C1 segment of cervical spinal cord (tissue), 14 donors: ENCODE measurements at regions not wholly inside any gene's neighbourhood (a gene's known extent, or its start where the extent isn't known, plus 50 kb on each side); places are given as distances from the start of the nearest gene placed in this dataset.
"Not testable (repeated sequence)": the region's sequence is repeated elsewhere in the genome, so short reads cannot be mapped to it uniquely, and the experiment has no call there.

Source experiments
- DNase-seq, 14 donors: peaks; one replicate each; lab custom pipeline; 2025; lab: John Stamatoyannopoulos, UW

- DNase-seq: not testable (repeated sequence)
Measured at GRCh38 chr5:85392309-85392708, 1007.6 kb upstream of the EDIL3 start.

DNA sequence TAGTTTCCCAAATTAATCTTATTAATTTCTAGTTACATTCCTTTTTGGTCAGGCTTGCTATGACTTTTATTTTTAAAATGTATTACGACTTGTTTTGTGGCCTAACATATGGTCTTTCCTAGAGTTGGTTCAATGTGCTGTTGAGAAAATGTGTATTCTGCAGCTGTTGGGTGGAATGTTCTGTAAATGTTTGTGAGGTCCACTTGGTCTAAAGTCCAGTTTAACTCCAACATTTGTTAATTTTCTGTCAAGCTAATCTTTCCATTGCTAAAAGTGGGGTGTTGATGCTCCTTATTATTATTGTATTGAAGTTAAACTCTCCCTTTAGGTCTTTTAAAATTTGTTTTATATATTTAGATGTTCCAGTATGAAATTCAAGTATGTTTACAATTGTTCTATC is 1010.8 kb upstream of the EDIL3 start:
- no peak for DNase-seq

DNA sequence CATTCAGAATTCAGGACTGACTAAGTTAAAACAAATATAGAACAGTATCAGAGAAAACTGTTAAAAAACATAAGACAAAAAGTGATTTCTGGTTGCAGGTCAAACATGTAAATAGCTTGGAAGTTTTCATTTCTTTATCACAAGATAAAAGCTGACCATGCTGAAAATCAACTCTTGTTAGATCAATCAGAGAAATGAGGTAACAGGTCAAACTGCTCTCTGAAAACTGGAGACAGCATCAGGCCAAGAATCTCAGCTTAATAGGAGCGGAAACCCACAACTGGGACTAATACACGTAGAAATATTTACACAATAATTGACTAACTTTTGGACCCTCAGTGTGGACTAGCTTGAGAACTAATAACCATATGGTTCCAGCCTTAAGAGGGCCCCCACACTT is 1012.8 kb upstream of the EDIL3 start:
- DNase-seq: no peak

- DNase-seq: no peak
Measured at GRCh38 chr5:85428426-85428934, 1043.8 kb upstream of the EDIL3 start.

DNA sequence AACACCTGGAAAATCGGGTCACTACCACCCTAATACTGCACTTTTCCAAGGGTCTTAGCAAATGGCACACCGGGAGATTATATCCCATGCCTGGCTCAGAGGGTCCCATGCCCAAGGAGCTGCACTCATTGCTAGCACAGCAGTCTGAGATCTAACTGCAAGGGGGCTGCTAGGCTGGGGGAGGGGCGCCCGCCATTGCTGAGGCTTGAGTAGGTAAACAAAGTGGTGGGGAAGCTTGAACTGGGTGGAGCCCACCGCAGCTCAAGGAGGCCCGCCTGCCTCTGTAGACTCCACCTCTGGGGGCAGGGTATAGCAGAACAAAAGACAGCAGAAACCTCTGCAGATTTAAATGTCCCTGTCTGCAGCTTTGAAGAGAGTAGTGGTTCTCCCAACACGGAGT is 1047.0 kb upstream of the EDIL3 start:
- not testable (repeated sequence) for DNase-seq

- no peak for DNase-seq
Measured at GRCh38 chr5:85441156-85441555, 1056.5 kb upstream of the EDIL3 start.

GRCh38 chr5:85441853-85442252 is 1057.2 kb upstream of the EDIL3 start:
- DNase-seq: no peak

GRCh38 chr5:85452322-85453025 is 1067.8 kb upstream of the EDIL3 start:
- no peak for DNase-seq

DNA sequence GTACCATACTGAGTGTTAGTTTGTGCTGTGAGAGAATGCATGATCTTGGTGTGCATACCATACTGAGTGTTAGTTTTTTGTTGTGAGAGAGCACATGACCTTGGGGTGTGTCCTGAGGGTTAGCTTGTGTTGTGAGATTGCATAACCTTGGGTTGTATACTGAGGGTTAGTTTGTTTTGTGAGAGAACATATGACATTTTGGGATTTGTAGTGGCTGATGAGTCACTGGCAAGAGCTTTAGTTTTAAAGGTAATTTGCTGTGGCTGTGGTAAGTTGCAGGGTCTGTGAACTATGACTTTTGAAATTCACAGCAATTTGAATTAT is 1068.3 kb upstream of the EDIL3 start:
- no peak for DNase-seq

DNA sequence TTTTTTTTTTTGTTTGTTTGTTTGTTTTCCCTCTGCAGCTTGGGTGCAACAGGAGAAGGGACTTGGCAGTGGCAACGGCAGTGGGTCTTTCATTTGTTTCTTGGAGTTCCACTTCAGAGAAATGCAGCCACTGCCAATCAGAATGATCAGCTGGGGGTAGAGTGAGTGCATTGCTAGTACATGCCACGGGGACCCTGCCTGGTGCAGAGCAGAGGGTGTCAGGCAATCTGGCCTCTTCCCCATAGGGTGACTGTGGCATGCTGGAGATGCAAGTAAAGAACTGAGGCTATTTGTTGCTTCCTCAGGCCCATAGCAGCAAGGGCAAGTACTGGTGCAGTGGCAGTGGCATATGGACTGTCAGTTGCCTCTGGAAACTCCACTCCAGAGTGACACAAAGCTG is 1073.6 kb upstream of the EDIL3 start:
- DNase-seq: no peak

DNA sequence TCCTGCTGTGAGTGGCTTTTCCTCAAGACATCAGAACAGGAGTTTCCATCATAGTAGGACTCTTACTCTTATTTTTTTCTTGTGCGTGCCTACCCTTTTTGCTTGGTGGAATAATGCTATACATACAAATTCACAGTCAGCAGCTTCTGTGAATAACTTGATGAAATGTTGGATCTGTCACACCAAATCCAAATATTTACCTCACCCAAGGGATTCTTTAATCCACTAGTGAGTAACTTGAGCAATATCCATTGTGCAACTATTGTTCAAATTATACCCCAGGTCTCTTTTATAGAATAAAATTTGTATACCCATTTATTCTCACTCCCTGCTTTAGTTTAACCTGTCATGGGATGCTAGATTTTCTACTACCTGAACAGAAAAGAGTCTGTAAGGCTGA is 1078.3 kb upstream of the EDIL3 start:
- no peak for DNase-seq

DNA sequence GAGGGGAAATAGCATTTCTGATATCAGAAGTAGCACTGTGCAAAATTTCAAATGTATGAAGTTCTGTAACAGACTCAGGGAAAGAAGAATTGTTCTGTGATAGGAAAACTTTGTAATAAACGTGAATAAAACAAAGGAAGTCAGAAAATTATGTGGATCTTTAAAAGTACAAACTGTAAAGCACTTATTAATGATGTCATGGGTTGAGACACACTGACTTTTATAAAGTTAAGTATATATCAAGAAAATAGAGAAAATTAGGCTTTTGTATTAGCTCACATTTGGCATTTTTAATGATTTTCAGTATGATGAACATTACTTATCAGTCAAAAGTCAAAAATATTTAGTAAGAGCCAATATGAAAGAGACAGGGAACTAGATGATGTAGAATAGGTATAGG is 1081.7 kb upstream of the EDIL3 start:
- DNase-seq: no peak

DNA sequence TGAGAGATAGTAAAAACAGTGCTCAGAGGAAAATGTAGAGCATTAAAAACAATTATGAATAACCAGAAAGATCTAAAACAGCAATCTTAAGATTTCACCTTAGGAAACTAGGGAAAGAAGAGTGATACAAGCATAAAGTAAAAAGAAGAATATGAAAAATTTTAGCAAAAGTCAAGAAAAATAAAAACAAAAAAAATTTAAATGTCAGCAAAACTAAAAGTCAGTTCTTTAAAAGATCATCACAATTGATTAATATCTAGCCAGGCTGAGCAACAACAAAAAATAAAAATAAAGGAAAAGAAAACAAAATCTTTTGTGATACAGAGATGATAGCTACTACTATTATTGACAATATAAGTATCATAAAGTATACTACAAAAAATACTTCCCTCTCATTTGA is 1088.1 kb upstream of the EDIL3 start:
- DNase-seq: no peak

GRCh38 chr5:85475151-85475550 is 1090.5 kb upstream of the EDIL3 start:
- not testable (repeated sequence) for DNase-seq

GRCh38 chr5:85476617-85477016 is 1091.9 kb upstream of the EDIL3 start:
- no peak for DNase-seq

- DNase-seq: no peak
Measured at GRCh38 chr5:85479849-85480248, 1095.2 kb upstream of the EDIL3 start.

DNA sequence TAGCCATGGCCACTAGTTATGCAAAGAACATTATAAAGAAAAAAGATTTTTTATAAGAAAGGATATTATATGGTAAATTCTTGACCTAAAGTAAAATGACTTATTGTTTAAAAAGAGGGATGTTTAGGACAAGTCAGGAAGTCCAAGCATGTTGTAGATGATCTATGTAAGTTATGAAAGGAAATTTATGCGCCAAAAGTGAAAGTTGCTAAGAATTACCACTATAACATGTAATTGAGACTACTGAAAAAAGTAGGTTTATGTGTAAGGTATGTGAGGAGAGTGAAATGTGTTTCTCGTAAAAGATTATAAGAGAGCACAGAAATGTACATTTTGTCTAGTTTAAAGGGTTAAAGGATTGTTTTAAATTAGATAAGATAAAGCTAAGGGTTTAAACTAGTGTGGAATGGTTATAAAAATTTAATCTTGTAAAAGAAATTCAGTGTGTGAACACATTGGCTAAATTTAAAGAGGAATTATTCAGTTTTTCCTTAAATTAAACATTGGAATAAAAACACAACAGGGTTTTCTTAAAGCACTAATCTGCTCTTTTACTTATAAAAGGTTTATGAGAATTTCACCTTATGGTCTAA is 1100.4 kb upstream of the EDIL3 start:
- no peak for DNase-seq

DNA sequence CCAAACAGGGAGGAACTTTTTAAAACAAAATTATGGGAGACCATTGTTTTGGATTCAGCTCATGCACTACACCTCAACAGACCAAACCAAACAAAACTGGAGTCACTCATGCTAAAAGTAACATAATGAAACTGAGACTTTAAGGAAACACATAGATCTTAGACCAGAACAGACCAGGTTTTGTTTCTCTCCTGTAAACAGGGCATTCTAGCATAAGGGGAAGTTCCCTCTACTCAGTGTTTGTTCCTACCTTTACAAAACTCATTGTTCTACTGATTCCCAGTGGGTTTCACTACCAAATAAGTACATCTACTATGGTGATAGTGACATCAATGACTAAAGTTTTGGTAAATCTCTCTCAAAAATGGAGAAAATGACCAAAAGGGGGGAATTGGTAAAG is 1103.6 kb upstream of the EDIL3 start:
- no peak for DNase-seq

DNA sequence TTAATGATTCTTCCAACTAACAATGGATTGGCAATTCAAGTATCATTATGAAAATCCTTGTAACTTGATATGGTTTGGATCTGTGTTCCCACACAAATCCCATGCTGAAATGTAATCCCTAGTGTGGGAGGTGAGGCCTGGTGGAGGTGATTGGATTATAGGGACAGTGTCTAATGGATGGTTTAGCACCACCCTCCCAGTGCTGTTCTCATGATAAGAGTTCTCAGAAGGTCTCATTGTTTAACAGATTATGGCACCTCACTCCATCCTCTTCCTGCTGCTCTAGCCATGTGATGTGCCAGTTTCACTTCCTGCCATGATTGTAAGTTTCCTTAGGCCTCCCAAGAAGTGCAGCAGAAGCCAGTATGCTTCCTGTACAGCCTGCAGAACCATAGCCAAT is 1116.2 kb upstream of the EDIL3 start:
- DNase-seq: no peak

GRCh38 chr5:85512896-85513295 is 1104.8 kb upstream of the COX7C start:
- no peak for DNase-seq

DNA sequence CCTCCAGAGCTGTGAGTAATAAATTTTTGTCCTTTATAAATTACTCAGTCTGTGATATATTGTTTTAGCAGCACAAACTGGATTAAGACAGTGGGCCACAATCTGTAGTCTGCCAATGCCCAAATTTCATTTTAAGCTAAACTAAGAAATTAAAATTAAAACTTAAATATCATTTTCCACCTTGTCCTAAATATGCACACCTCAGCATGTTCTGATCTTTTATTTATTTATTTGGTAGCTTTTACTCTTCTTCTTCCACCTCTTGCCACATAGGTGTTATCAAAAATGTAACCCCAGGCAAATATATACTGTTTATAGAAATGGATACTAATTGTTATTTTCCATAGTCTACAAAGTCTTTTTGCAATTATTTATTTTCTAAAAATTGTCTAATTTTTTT is 1102.2 kb upstream of the COX7C start:
- DNase-seq: no peak

DNA sequence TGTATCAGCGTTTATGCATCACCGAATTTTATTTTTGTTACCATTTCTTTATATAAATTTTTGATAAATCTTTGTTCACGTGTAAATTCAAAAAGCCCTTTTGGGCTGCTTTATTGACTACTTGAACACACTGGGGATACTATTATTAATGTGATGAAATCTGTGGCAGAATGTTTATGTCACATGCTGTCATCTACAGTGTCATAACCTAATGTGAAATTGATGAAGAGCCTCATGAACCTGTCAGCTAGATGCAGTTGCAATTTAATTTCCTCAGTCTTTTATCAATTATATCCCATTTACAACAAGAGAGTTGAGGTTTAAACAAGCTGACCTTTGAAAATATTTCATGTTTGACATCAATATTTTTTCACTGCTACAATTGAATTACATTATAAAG is 1100.4 kb upstream of the COX7C start:
- DNase-seq: no peak

GRCh38 chr5:85533341-85534047 is 1084.2 kb upstream of the COX7C start:
- no peak for DNase-seq
